DND-41 (cell line): ENCODE measurements at regions not wholly inside any gene's neighbourhood (a gene's known extent, or its start where the extent isn't known, plus 50 kb on each side); places are given as distances from the start of the nearest gene placed in this dataset.

Experiments used
- CTCF ChIP-seq: IDR thresholded peaks from 2 replicates; pipeline ENCODE4 v1.5.1; 2012; ENCODE audit warnings: borderline replicate concordance, low read length, moderate library complexity, mild to moderate bottlenecking; ENCODE audit not compliant: poor library complexity, severe bottlenecking; ENCODE audit errors: extremely low read depth
- EZH2 ChIP-seq: IDR thresholded peaks from 3 replicates; pipeline ENCODE4 v1.6.1; 2012; ENCODE audit warnings: borderline replicate concordance, low read depth, mild to moderate bottlenecking, moderate library complexity, low read length, inconsistent platforms; ENCODE audit not compliant: severe bottlenecking

GRCh38 chr13:73607489-73608156 lies 526.6 kb downstream of the KLF12 start:
- TF ChIP-seq CTCF (no peak), EZH2 (no peak)
